ENCODE measurements at regions not wholly inside any gene's neighbourhood (a gene's known extent, or its start where the extent isn't known, plus 50 kb on each side); places are given as distances from the start of the nearest gene placed in this dataset.

- Mint-ChIP-seq H3K27ac (ENCODE audit: unreplicated experiment) (no peak overlapping the region), H3K27me3 (ENCODE audit: unreplicated experiment) (no peaks in the 10 kb centered on the region), H3K9me3 (ENCODE audit: unreplicated experiment) (no peaks in the 10 kb centered on the region), H3K4me3 (ENCODE audit: unreplicated experiment) (no peak overlapping the region), H3K36me3 (ENCODE audit: low read depth, unreplicated experiment) (no peaks in the 10 kb centered on the region), H3K4me1 (ENCODE audit: unreplicated experiment) (no peaks in the 10 kb centered on the region)
- no peak for TF ChIP-seq CTCF (IDR thresholded peaks at IDR 0.05; ENCODE audit: unreplicated experiment)
- no peak for DNase-seq (ENCODE audit: low spot score)
These were observed 558.1 kb upstream of the MDFIC2 start for GRCh38 chr3:70870576-70870975.

DNA sequence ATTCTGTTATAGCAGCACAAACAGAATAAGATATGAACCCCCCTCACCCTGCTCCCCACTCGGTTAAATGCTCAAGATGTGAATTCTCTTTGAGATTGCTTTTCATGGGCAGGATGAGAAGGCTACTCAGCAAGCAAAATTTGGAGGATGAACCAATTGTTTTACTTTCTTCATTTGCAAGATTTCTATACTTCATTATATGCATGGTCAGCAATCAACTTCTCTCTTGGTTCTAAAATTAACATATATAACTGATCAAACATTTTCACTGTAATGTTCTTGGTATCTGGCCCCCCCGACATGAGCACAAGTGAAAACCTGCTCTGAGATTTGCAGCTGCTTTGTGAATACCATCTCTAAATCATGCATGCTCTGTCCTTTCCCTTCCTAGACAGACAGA, 556.1 kb upstream of the MDFIC2 start:
- Mint-ChIP-seq H3K36me3 (ENCODE audit: low read depth, unreplicated experiment) (no peaks in the 10 kb centered on the region), H3K4me3 (ENCODE audit: unreplicated experiment) (no peak overlapping the region), H3K27me3 (ENCODE audit: unreplicated experiment) (no peaks in the 10 kb centered on the region), H3K27ac (ENCODE audit: unreplicated experiment) (no peak overlapping the region), H3K4me1 (ENCODE audit: unreplicated experiment) (no peaks in the 10 kb centered on the region), H3K9me3 (ENCODE audit: unreplicated experiment) (no peaks in the 10 kb centered on the region)
- no peak for DNase-seq (ENCODE audit: low spot score)
- no peak for TF ChIP-seq CTCF (IDR thresholded peaks at IDR 0.05; ENCODE audit: unreplicated experiment)

GRCh38 chr3:70863049-70863448, 550.6 kb upstream of the MDFIC2 start:
- no peak for TF ChIP-seq CTCF (IDR thresholded peaks at IDR 0.05; ENCODE audit: unreplicated experiment)
- H3K27ac Mint-ChIP-seq (ENCODE audit: unreplicated experiment): no peak overlapping the region
- no peaks in the 10 kb centered on the region for H3K4me1 Mint-ChIP-seq (ENCODE audit: unreplicated experiment)
- no peaks in the 10 kb centered on the region for H3K9me3 Mint-ChIP-seq (ENCODE audit: unreplicated experiment)
- DNase-seq (ENCODE audit: low spot score): no peak
- no peaks in the 10 kb centered on the region for H3K27me3 Mint-ChIP-seq (ENCODE audit: unreplicated experiment)
- H3K36me3 Mint-ChIP-seq (ENCODE audit: low read depth, unreplicated experiment): no peaks in the 10 kb centered on the region
- no peak overlapping the region for H3K4me3 Mint-ChIP-seq (ENCODE audit: unreplicated experiment)

DNA sequence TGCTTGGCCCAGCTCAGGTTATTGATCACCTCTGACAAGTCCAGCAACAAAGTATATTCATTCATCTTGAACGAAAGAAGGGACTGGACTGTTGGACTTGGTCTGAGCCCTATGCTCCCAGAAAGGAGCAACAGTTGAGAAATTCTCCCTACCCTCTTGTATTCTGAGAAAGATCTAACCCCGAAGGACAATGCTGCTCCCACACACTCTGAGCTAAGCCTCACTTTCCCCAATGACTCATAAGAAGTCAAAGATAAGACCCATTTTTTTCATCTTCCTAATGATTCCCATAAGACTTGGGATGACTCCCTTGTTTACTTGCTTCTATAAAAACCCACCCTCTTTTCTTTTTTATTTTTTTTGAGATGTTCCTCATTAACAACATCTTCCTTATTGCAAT, 549.4 kb upstream of the MDFIC2 start:
- Mint-ChIP-seq H3K27me3 (ENCODE audit: unreplicated experiment) (no peaks in the 10 kb centered on the region), H3K4me1 (ENCODE audit: unreplicated experiment) (no peaks in the 10 kb centered on the region), H3K27ac (ENCODE audit: unreplicated experiment) (no peak overlapping the region), H3K9me3 (ENCODE audit: unreplicated experiment) (no peaks in the 10 kb centered on the region), H3K36me3 (ENCODE audit: low read depth, unreplicated experiment) (no peaks in the 10 kb centered on the region), H3K4me3 (ENCODE audit: unreplicated experiment) (no peak overlapping the region)
- no peak for TF ChIP-seq CTCF (IDR thresholded peaks at IDR 0.05; ENCODE audit: unreplicated experiment)
- no peak for DNase-seq (ENCODE audit: low spot score)

DNA sequence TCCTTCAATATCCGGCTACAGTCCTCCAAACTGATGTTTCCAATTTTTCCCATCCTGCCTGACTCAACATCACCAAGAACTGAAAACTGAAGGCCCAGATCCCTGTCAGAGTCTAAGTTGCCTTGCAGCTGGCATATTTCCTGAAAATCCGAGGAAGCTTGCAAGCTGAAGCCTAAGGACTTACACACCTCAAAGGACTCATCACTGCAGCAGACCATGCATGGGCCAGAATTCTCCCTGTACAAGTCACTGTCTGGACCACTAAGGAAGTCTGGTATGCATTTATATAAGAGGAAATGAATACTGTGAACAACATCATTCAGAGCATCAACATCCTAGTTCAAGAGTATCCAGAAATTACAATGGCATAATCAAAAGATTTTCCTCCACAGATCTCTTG, 548.8 kb upstream of the MDFIC2 start:
- H3K9me3 Mint-ChIP-seq (ENCODE audit: unreplicated experiment): no peaks in the 10 kb centered on the region
- H3K36me3 Mint-ChIP-seq (ENCODE audit: low read depth, unreplicated experiment): no peaks in the 10 kb centered on the region
- TF ChIP-seq CTCF (IDR thresholded peaks at IDR 0.05; ENCODE audit: unreplicated experiment): no peak
- no peaks in the 10 kb centered on the region for H3K4me1 Mint-ChIP-seq (ENCODE audit: unreplicated experiment)
- no peak overlapping the region for H3K4me3 Mint-ChIP-seq (ENCODE audit: unreplicated experiment)
- H3K27me3 Mint-ChIP-seq (ENCODE audit: unreplicated experiment): no peaks in the 10 kb centered on the region
- no peak for DNase-seq (ENCODE audit: low spot score)
- no peak overlapping the region for H3K27ac Mint-ChIP-seq (ENCODE audit: unreplicated experiment)

All from endothelial cell (in vitro differentiated cells).